ENCODE measurements at regions not wholly inside any gene's neighbourhood (a gene's known extent, or its start where the extent isn't known, plus 50 kb on each side); places are given as distances from the start of the nearest gene placed in this dataset.

GRCh38 chr7:136369225-136369624 is 392.1 kb upstream of the MTPN start:
- no peak for TF ChIP-seq CTCF (IDR thresholded peaks at IDR 0.05)
- no peak for TF ChIP-seq EP300 (IDR thresholded peaks at IDR 0.05)
- TF ChIP-seq POLR2AphosphoS5 (IDR thresholded peaks at IDR 0.05): no peak
- no peak for TF ChIP-seq POLR2A (IDR thresholded peaks at IDR 0.05)

Measured in stomach (tissue), 4 donors.